ENCODE measurements at regions not wholly inside any gene's neighbourhood (a gene's known extent, or its start where the extent isn't known, plus 50 kb on each side); places are given as distances from the start of the nearest gene placed in this dataset.

- Histone ChIP-seq H3K4me3 (ENCODE audit: low read depth, low read length) (no peak overlapping the region), H3K4me1 (no peaks in the 10 kb centered on the region), H3K27me3 (replicated peaks; ENCODE audit: control insufficient read depth, insufficient read depth, low read length) (no peaks in the 10 kb centered on the region), H3K36me3 (ENCODE audit: control insufficient read depth, insufficient read depth, low read length) (no peaks in the 10 kb centered on the region), H3K9me3 (no peaks in the 10 kb centered on the region)
- peaks cover 3% of the 10 kb centered on the region for H3K27me3 Mint-ChIP-seq (ENCODE audit: insufficient read depth, unreplicated experiment)
- ChIA-PET CTCF (no interaction called here), POLR2A (no interaction called here)
- no peak for TF ChIP-seq CTCF (IDR thresholded peaks at IDR 0.05; ENCODE audit: insufficient read depth in 1 of 2, low read depth in 1 of 2, low read length in 1 of 2, severe bottlenecking in 1 of 2, unreplicated experiment in 1 of 2)
- BruUV-seq (replicated peaks), result no TSS peak
- no peaks in the 10 kb centered on the region for H3K36me3 Mint-ChIP-seq (ENCODE audit: insufficient read depth, unreplicated experiment)
- no peaks in the 10 kb centered on the region for H3K4me1 Mint-ChIP-seq (ENCODE audit: low read depth, unreplicated experiment)
- no peak overlapping the region for H3K4me3 Mint-ChIP-seq (ENCODE audit: unreplicated experiment)
- no peak overlapping the region for H3K27ac Mint-ChIP-seq (ENCODE audit: unreplicated experiment)
- no peak for DNase-seq
- intact Hi-C loops (cut with micrococcal nuclease; ENCODE audit: unreplicated experiment), result no loop called here
- peaks cover 2% of the 10 kb centered on the region for H3K9me3 Mint-ChIP-seq (ENCODE audit: unreplicated experiment)
Observed at GRCh38 chr4:36533944-36534343, 252.5 kb downstream of the DTHD1 start.

GRCh38 chr4:36547383-36547782 lies 266.0 kb downstream of the DTHD1 start:
- Mint-ChIP-seq H3K4me1 (ENCODE audit: low read depth, unreplicated experiment) (no peaks in the 10 kb centered on the region), H3K4me3 (ENCODE audit: unreplicated experiment) (no peak overlapping the region), H3K9me3 (ENCODE audit: unreplicated experiment) (no peaks in the 10 kb centered on the region), H3K36me3 (ENCODE audit: insufficient read depth, unreplicated experiment) (no peaks in the 10 kb centered on the region), H3K27me3 (ENCODE audit: insufficient read depth, unreplicated experiment) (no peaks in the 10 kb centered on the region), H3K27ac (ENCODE audit: unreplicated experiment) (no peak overlapping the region)
- no peak for TF ChIP-seq CTCF (IDR thresholded peaks at IDR 0.05; ENCODE audit: insufficient read depth in 1 of 2, low read depth in 1 of 2, low read length in 1 of 2, severe bottlenecking in 1 of 2, unreplicated experiment in 1 of 2)
- Histone ChIP-seq H3K4me3 (ENCODE audit: low read depth, low read length) (no peak overlapping the region), H3K4me1 (no peaks in the 10 kb centered on the region), H3K9me3 (no peaks in the 10 kb centered on the region), H3K27me3 (replicated peaks; ENCODE audit: control insufficient read depth, insufficient read depth, low read length) (no peaks in the 10 kb centered on the region), H3K36me3 (ENCODE audit: control insufficient read depth, insufficient read depth, low read length) (no peaks in the 10 kb centered on the region)
- CTCF ChIA-PET, result no interaction called here
- intact Hi-C loops (cut with micrococcal nuclease; ENCODE audit: unreplicated experiment), result no loop called here
- no peak for DNase-seq
- no TSS peak for BruUV-seq (replicated peaks)
- POLR2A ChIA-PET, result no interaction called here

GRCh38 chr4:36549252-36549651 lies 267.8 kb downstream of the DTHD1 start:
- Mint-ChIP-seq H3K36me3 (ENCODE audit: insufficient read depth, unreplicated experiment) (no peaks in the 10 kb centered on the region), H3K4me1 (ENCODE audit: low read depth, unreplicated experiment) (no peaks in the 10 kb centered on the region), H3K27ac (ENCODE audit: unreplicated experiment) (no peak overlapping the region), H3K27me3 (ENCODE audit: insufficient read depth, unreplicated experiment) (no peaks in the 10 kb centered on the region), H3K4me3 (ENCODE audit: unreplicated experiment) (no peak overlapping the region), H3K9me3 (ENCODE audit: unreplicated experiment) (no peaks in the 10 kb centered on the region)
- Histone ChIP-seq H3K4me1 (no peaks in the 10 kb centered on the region), H3K27me3 (replicated peaks; ENCODE audit: control insufficient read depth, insufficient read depth, low read length) (no peaks in the 10 kb centered on the region), H3K4me3 (ENCODE audit: low read depth, low read length) (no peak overlapping the region), H3K36me3 (ENCODE audit: control insufficient read depth, insufficient read depth, low read length) (no peaks in the 10 kb centered on the region), H3K9me3 (no peaks in the 10 kb centered on the region)
- ChIA-PET POLR2A (no interaction called here), CTCF (no interaction called here)
- intact Hi-C loops (cut with micrococcal nuclease; ENCODE audit: unreplicated experiment), result no loop called here
- TF ChIP-seq CTCF (IDR thresholded peaks at IDR 0.05; ENCODE audit: insufficient read depth in 1 of 2, low read depth in 1 of 2, low read length in 1 of 2, severe bottlenecking in 1 of 2, unreplicated experiment in 1 of 2), result no peak
- no peak for DNase-seq
- no TSS peak for BruUV-seq (replicated peaks)

All from Caco-2 (cell line).